AG04449 (cell line): ENCODE measurements at regions not wholly inside any gene's neighbourhood (a gene's known extent, or its start where the extent isn't known, plus 50 kb on each side); places are given as distances from the start of the nearest gene placed in this dataset.

Source experiments
- CTCF ChIA-PET: fragments of 350-600 bp; formaldehyde crosslinking; extraction: SDS; loops from one replicate; lab custom pipeline; 2021; ENCODE audit warnings: antibody characterized with exemption; lab: Yijun Ruan, JAX
- POLR2A ChIA-PET: fragments of 400-600, 350-600 bp; formaldehyde crosslinking; extraction: SDS; loops from one replicate; lab custom pipeline; 2020; ENCODE audit warnings: antibody characterized with exemption, inconsistent platforms; lab: Yijun Ruan, JAX
- DNase-seq: peaks from one replicate; pipeline ENCODE4 v3.0.0-alpha.2; 2010; ENCODE audit warnings: low read depth, low spot score
- H3K4me3 ChIP-seq: 2 replicates; pipeline ENCODE4 v1.5.1; 2011; ENCODE audit warnings: low read depth, mild to moderate bottlenecking, control low read depth, low read length
- CTCF ChIP-seq: IDR thresholded peaks from one replicate; pipeline ENCODE4 v1.5.1; 2011; ENCODE audit warnings: mild to moderate bottlenecking, moderate library complexity, low read length, control low read depth, inconsistent platforms; ENCODE audit not compliant: insufficient read depth; ENCODE audit errors: missing control alignments

- no peak overlapping the region for H3K4me3 ChIP-seq
- TF ChIP-seq CTCF, result no peak
- DNase-seq, result no peak
- ChIA-PET CTCF (no interaction called here), POLR2A (no interaction called here)
These were observed 436.4 kb downstream of the SLITRK5 start for GRCh38 chr13:88107570-88107969.

- H3K4me3 ChIP-seq, result no peak overlapping the region
- TF ChIP-seq CTCF, result no peak
- DNase-seq, result no peak
- ChIA-PET CTCF (no interaction called here), POLR2A (no interaction called here)
These were observed 441.4 kb downstream of the SLITRK5 start for GRCh38 chr13:88112526-88112925.

GRCh38 chr13:88115976-88116375 is 444.8 kb downstream of the SLITRK5 start:
- DNase-seq, result no peak
- no peak for TF ChIP-seq CTCF
- no peak overlapping the region for H3K4me3 ChIP-seq
- ChIA-PET POLR2A (no interaction called here), CTCF (no interaction called here)

GRCh38 chr13:88118952-88119351 is 447.8 kb downstream of the SLITRK5 start:
- ChIA-PET POLR2A (no interaction called here), CTCF (no interaction called here)
- no peak overlapping the region for H3K4me3 ChIP-seq
- no peak for DNase-seq
- TF ChIP-seq CTCF, result no peak

GRCh38 chr13:88124142-88124541 is 453.0 kb downstream of the SLITRK5 start:
- CTCF ChIA-PET, result no interaction called here
- POLR2A ChIA-PET, result no interaction called here
- no peak for TF ChIP-seq CTCF
- DNase-seq, result no peak
- no peak overlapping the region for H3K4me3 ChIP-seq

- ChIA-PET POLR2A (no interaction called here), CTCF (no interaction called here)
- DNase-seq, result no peak
- H3K4me3 ChIP-seq, result no peak overlapping the region
- TF ChIP-seq CTCF, result no peak
These were observed 453.9 kb downstream of the SLITRK5 start for GRCh38 chr13:88125055-88125454.
